Activated B cell treated with CpG ODN at 0.5 μM for 24 hours (primary cell): ENCODE measurements at regions not wholly inside any gene's neighbourhood (a gene's known extent, or its start where the extent isn't known, plus 50 kb on each side); places are given as distances from the start of the nearest gene placed in this dataset.

Source experiments
- ATAC-seq: fragments of 200-7000 bp; cut with Tn5 transposase; one replicate; pipeline ENCODE4 v1.10.0; 2021; ENCODE audit warnings: low read depth, mild to moderate bottlenecking, moderate library complexity
- CTCF ChIA-PET: fragments of 350-600 bp; sonication (Branson Sonifier 250); formaldehyde crosslinking; loops from one replicate; lab custom pipeline; 2021; ENCODE audit warnings: antibody characterized with exemption; lab: Charles Lee
- POLR2A ChIA-PET: fragments of 350-600 bp; sonication (Branson Sonifier 250); formaldehyde crosslinking; loops from one replicate; lab custom pipeline; 2021; ENCODE audit warnings: antibody characterized with exemption; lab: Charles Lee
- DNase-seq: peaks from one replicate; pipeline ENCODE4 v3.0.0; 2022
- H3K27ac Mint-ChIP-seq: one replicate; pipeline ENCODE4 v1.8.0; 2020; ENCODE audit warnings: mixed read lengths
- H3K27me3 Mint-ChIP-seq: one replicate; pipeline ENCODE4 v1.8.0; 2021; ENCODE audit warnings: mixed read lengths
- H3K36me3 Mint-ChIP-seq: one replicate; pipeline ENCODE4 v1.8.0; 2021; ENCODE audit warnings: low read depth, mixed read lengths
- H3K4me1 Mint-ChIP-seq: one replicate; pipeline ENCODE4 v1.8.0; 2021; ENCODE audit warnings: mixed read lengths
- H3K4me3 Mint-ChIP-seq: one replicate; pipeline ENCODE4 v1.8.0; 2020; ENCODE audit warnings: mild to moderate bottlenecking, mixed read lengths
- H3K9me3 Mint-ChIP-seq: one replicate; pipeline ENCODE4 v1.8.0; 2020; ENCODE audit warnings: mixed read lengths
- CTCF ChIP-seq: fragments of 200-600 bp; IDR thresholded peaks from one replicate; pipeline ENCODE4 v1.8.0; 2022; ENCODE audit warnings: antibody characterized with exemption, mild to moderate bottlenecking
- intact Hi-C: fragments of 100-400 bp; cut with micrococcal nuclease; formaldehyde crosslinking; loops from one replicate; pipeline ENCODE4 v1.15.1; 2024

- DNase-seq (no peak), ATAC-seq (no peak)
- Mint-ChIP-seq H3K27ac (no peak overlapping the region), H3K9me3 (peaks cover 1% of the 10 kb centered on the region), H3K36me3 (no peaks in the 10 kb centered on the region), H3K4me3 (no peak overlapping the region), H3K4me1 (no peaks in the 10 kb centered on the region), H3K27me3 (peaks cover 7% of the 10 kb centered on the region)
- POLR2A ChIA-PET = no interaction called here
- intact Hi-C loops = no loop called here
- no peak for TF ChIP-seq CTCF
- CTCF ChIA-PET = no interaction called here
Measured at GRCh38 chr18:25735459-25735858, 355.0 kb downstream of the SS18 start.

DNA sequence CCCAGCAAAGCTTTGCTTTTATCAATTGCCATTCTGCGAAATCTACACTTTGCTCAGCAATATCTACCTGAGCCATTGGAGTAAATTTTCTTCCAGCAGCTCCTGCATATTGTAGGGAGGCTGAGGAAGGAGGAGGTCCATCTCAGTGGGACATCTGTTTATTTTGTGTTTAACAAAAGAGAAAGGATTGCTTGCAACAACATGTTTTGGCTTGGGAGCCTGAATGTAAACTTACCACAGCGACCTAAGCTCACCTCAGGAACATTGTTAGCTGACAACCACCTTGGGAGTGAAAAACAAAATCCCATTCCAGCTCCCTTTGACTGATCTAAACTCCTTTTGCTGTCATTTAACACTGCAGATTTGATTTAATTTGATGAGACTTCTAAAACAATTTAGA is 356.1 kb downstream of the SS18 start:
- intact Hi-C loops = no loop called here
- no peak for DNase-seq
- no peak for TF ChIP-seq CTCF
- POLR2A ChIA-PET = no interaction called here
- Mint-ChIP-seq H3K4me1 (no peaks in the 10 kb centered on the region), H3K9me3 (peaks cover 6% of the 10 kb centered on the region), H3K27ac (no peak overlapping the region), H3K36me3 (no peaks in the 10 kb centered on the region), H3K4me3 (no peak overlapping the region), H3K27me3 (peaks cover 4% of the 10 kb centered on the region)
- CTCF ChIA-PET = no interaction called here
- no peak for ATAC-seq

DNA sequence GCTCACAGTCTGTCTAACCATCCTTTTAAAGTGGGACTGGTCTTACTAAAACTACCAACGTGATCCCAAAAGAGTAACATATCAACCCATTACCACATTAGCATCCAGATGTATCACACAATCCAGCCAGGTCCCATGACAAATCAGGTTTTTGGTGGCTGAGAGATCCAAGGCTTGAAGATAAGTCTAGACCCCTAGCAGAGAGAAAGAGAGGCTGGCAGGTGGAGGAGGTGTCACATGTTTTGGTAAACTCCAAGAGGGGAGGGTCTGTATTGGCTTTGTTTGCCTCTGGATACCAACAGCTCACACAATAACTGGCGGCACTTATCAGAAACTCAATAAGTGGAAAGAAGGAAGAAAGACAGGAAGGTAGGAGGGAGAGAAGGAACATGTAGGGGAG is 357.6 kb downstream of the SS18 start:
- POLR2A ChIA-PET = no interaction called here
- Mint-ChIP-seq H3K27me3 (peaks cover 4% of the 10 kb centered on the region), H3K4me1 (no peaks in the 10 kb centered on the region), H3K36me3 (no peaks in the 10 kb centered on the region), H3K27ac (no peak overlapping the region), H3K4me3 (no peak overlapping the region), H3K9me3 (peaks cover 6% of the 10 kb centered on the region)
- intact Hi-C loops = no loop called here
- ATAC-seq = no peak
- no peak for TF ChIP-seq CTCF
- CTCF ChIA-PET = no interaction called here
- DNase-seq = no peak

DNA sequence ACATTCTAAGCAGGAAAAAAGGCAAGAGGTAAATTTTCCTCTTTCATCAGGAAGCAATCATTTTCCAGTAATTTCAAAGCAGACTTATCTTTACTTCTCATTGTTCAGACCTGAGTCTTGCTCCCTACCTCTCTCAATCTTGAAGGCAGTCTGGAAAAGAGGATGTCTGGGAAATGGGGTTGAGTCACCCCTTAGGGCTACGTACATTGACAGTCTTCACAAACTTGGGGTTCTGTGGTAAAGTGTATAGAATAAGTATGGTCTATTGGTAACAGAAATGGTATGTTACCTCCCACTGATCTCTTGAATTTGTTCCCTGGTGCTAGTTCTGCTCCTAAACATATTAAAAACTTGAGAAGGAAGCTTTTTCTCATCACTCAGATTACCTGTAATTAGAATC is 361.3 kb downstream of the SS18 start:
- DNase-seq (no peak), ATAC-seq (no peak)
- Mint-ChIP-seq H3K4me1 (no peaks in the 10 kb centered on the region), H3K4me3 (no peak overlapping the region), H3K36me3 (no peaks in the 10 kb centered on the region), H3K27me3 (peaks cover 3% of the 10 kb centered on the region), H3K9me3 (peaks cover 6% of the 10 kb centered on the region), H3K27ac (no peak overlapping the region)
- ChIA-PET POLR2A (no interaction called here), CTCF (no interaction called here)
- intact Hi-C loops = no loop called here
- TF ChIP-seq CTCF = no peak

GRCh38 chr18:25727281-25727985 is 363.0 kb downstream of the SS18 start:
- ChIA-PET CTCF (no interaction called here), POLR2A (no interaction called here)
- no peaks in the 10 kb centered on the region for H3K4me1 Mint-ChIP-seq
- no peak overlapping the region for H3K27ac Mint-ChIP-seq
- intact Hi-C loops = no loop called here
- H3K4me3 Mint-ChIP-seq = no peak overlapping the region
- no peaks in the 10 kb centered on the region for H3K36me3 Mint-ChIP-seq
- H3K9me3 Mint-ChIP-seq = peaks cover 12% of the 10 kb centered on the region
- ATAC-seq (no peak), DNase-seq (no peak)
- H3K27me3 Mint-ChIP-seq = peaks cover 3% of the 10 kb centered on the region
- no peak for TF ChIP-seq CTCF
